ENCODE measurements at regions not wholly inside any gene's neighbourhood (a gene's known extent, or its start where the extent isn't known, plus 50 kb on each side); places are given as distances from the start of the nearest gene placed in this dataset.
"Not testable (repeated sequence)": the region's sequence is repeated elsewhere in the genome, so short reads cannot be mapped to it uniquely, and the experiment has no call there.

GRCh38 chr11:45000918-45001317 is 50.2 kb upstream of the TP53I11 start:
- H3K36me3 Mint-ChIP-seq, result no peaks in the 10 kb centered on the region
- no peaks in the 10 kb centered on the region for H3K4me1 Mint-ChIP-seq
- no peaks in the 10 kb centered on the region for H3K9me3 Mint-ChIP-seq
- no peak overlapping the region for H3K4me3 Mint-ChIP-seq
- H3K27me3 Mint-ChIP-seq, result peaks cover 24% of the 10 kb centered on the region
- H3K27ac Mint-ChIP-seq, result no peak overlapping the region
- CTCF ChIA-PET, result no interaction called here
- DNase-seq, result no peak

- no peak for DNase-seq
- Mint-ChIP-seq H3K9me3 (no peaks in the 10 kb centered on the region), H3K27ac (no peak overlapping the region), H3K36me3 (no peaks in the 10 kb centered on the region), H3K4me3 (no peak overlapping the region), H3K4me1 (no peaks in the 10 kb centered on the region), H3K27me3 (peaks cover 24% of the 10 kb centered on the region)
- CTCF ChIA-PET, result no interaction called here
These were observed 50.9 kb upstream of the TP53I11 start for GRCh38 chr11:45001466-45002165.

- Mint-ChIP-seq H3K36me3 (no peaks in the 10 kb centered on the region), H3K9me3 (no peaks in the 10 kb centered on the region), H3K4me3 (no peak overlapping the region), H3K27me3 (peaks cover 33% of the 10 kb centered on the region), H3K27ac (no peak overlapping the region), H3K4me1 (no peaks in the 10 kb centered on the region)
- no peak for DNase-seq
- CTCF ChIA-PET, result no interaction called here
These were observed 54.4 kb upstream of the TP53I11 start for GRCh38 chr11:45005106-45005505.

- Mint-ChIP-seq H3K4me3 (no peak overlapping the region), H3K9me3 (no peaks in the 10 kb centered on the region), H3K27me3 (peaks cover 21% of the 10 kb centered on the region), H3K4me1 (peaks cover under 1% of the 10 kb centered on the region), H3K27ac (no peak overlapping the region), H3K36me3 (no peaks in the 10 kb centered on the region)
- CTCF ChIA-PET, result no interaction called here
- no peak for DNase-seq
These were observed 56.3 kb upstream of the TP53I11 start for GRCh38 chr11:45007011-45007410.

- peaks cover 11% of the 10 kb centered on the region for H3K36me3 Mint-ChIP-seq
- CTCF ChIA-PET, result interaction anchor here (0.7 to 1.2 kb wide), 2 partner anchors 16 to 80 kb away, joined by 3 read pairs; no protein-coding TSS in a partner anchor
- H3K4me3 Mint-ChIP-seq, DNase-seq, H3K27ac Mint-ChIP-seq: not testable (repeated sequence)
- peaks cover 18% of the 10 kb centered on the region for H3K27me3 Mint-ChIP-seq
- H3K9me3 Mint-ChIP-seq, result peaks cover 29% of the 10 kb centered on the region
- H3K4me1 Mint-ChIP-seq, result peaks cover 17% of the 10 kb centered on the region
These were observed 65.3 kb upstream of the TP53I11 start for GRCh38 chr11:45015983-45016382.

GRCh38 chr11:45016446-45016845 is 65.8 kb upstream of the TP53I11 start:
- not testable (repeated sequence) for H3K27ac Mint-ChIP-seq, DNase-seq, H3K4me3 Mint-ChIP-seq
- H3K27me3 Mint-ChIP-seq, result peaks cover 19% of the 10 kb centered on the region
- H3K4me1 Mint-ChIP-seq, result peaks cover 17% of the 10 kb centered on the region
- peaks cover 11% of the 10 kb centered on the region for H3K36me3 Mint-ChIP-seq
- H3K9me3 Mint-ChIP-seq, result peaks cover 29% of the 10 kb centered on the region
- CTCF ChIA-PET, result interaction anchor here (0.6 to 1.2 kb wide), 5 partner anchors 11 to 308 kb away, joined by 3 to 5 read pairs (median 3); no protein-coding TSS in a partner anchor

GRCh38 chr11:45017329-45017728 is 66.6 kb upstream of the TP53I11 start:
- no peak for DNase-seq
- no peak overlapping the region for H3K4me3 Mint-ChIP-seq
- CTCF ChIA-PET, result interaction anchor here (0.6 to 1.2 kb wide), 2 partner anchors 10 to 307 kb away, joined by 3 to 5 read pairs; no protein-coding TSS in a partner anchor
- H3K4me1 Mint-ChIP-seq, result peaks cover 13% of the 10 kb centered on the region
- no peak overlapping the region for H3K27ac Mint-ChIP-seq
- peaks cover 27% of the 10 kb centered on the region for H3K9me3 Mint-ChIP-seq
- peaks cover 24% of the 10 kb centered on the region for H3K27me3 Mint-ChIP-seq
- H3K36me3 Mint-ChIP-seq, result peaks cover 10% of the 10 kb centered on the region

- H3K36me3 Mint-ChIP-seq, result no peaks in the 10 kb centered on the region
- H3K27ac Mint-ChIP-seq, result no peak overlapping the region
- peaks cover 8% of the 10 kb centered on the region for H3K4me1 Mint-ChIP-seq
- peaks cover 24% of the 10 kb centered on the region for H3K27me3 Mint-ChIP-seq
- CTCF ChIA-PET, result no interaction called here
- no peak overlapping the region for H3K4me3 Mint-ChIP-seq
- DNase-seq, result no peak
- H3K9me3 Mint-ChIP-seq, result peaks cover 4% of the 10 kb centered on the region
These were observed 70.3 kb upstream of the TP53I11 start for GRCh38 chr11:45021001-45021400.

GRCh38 chr11:45021692-45022141 is 71.0 kb upstream of the TP53I11 start:
- H3K27ac Mint-ChIP-seq, result no peak overlapping the region
- no peaks in the 10 kb centered on the region for H3K36me3 Mint-ChIP-seq
- no peaks in the 10 kb centered on the region for H3K9me3 Mint-ChIP-seq
- peaks cover 11% of the 10 kb centered on the region for H3K4me1 Mint-ChIP-seq
- H3K4me3 Mint-ChIP-seq, result no peak overlapping the region
- H3K27me3 Mint-ChIP-seq, result peaks cover 19% of the 10 kb centered on the region
- DNase-seq, result no peak
- CTCF ChIA-PET, result interaction anchor here (1.5 kb wide), 1 partner anchor 93 kb away, joined by 3 read pairs; no protein-coding TSS in a partner anchor

- Mint-ChIP-seq H3K36me3 (no peaks in the 10 kb centered on the region), H3K27ac (no peak overlapping the region), H3K4me3 (no peak overlapping the region), H3K4me1 (peaks cover 11% of the 10 kb centered on the region), H3K27me3 (peaks cover 19% of the 10 kb centered on the region), H3K9me3 (no peaks in the 10 kb centered on the region)
- no peak for DNase-seq
- CTCF ChIA-PET, result interaction anchor here (1.5 kb wide), 1 partner anchor 94 kb away, joined by 3 read pairs; no protein-coding TSS in a partner anchor
These were observed 71.8 kb upstream of the TP53I11 start for GRCh38 chr11:45022294-45023064.

GRCh38 chr11:45023065-45023365 is 72.3 kb upstream of the TP53I11 start:
- Mint-ChIP-seq H3K27ac (no peak overlapping the region), H3K27me3 (peaks cover 19% of the 10 kb centered on the region), H3K9me3 (no peaks in the 10 kb centered on the region), H3K36me3 (no peaks in the 10 kb centered on the region), H3K4me1 (peaks cover 11% of the 10 kb centered on the region), H3K4me3 (no peak overlapping the region)
- no peak for DNase-seq
- CTCF ChIA-PET, result interaction anchor here (1.5 kb wide), 1 partner anchor 95 kb away, joined by 3 read pairs; no protein-coding TSS in a partner anchor

GRCh38 chr11:45024316-45024715 is 73.6 kb upstream of the TP53I11 start:
- Mint-ChIP-seq H3K9me3 (no peaks in the 10 kb centered on the region), H3K27ac (no peak overlapping the region), H3K4me1 (peaks cover 11% of the 10 kb centered on the region), H3K36me3 (no peaks in the 10 kb centered on the region), H3K4me3 (no peak overlapping the region), H3K27me3 (peaks cover 11% of the 10 kb centered on the region)
- DNase-seq, result no peak
- CTCF ChIA-PET, result no interaction called here

- Mint-ChIP-seq H3K27me3 (peaks cover 9% of the 10 kb centered on the region), H3K4me1 (peaks cover 11% of the 10 kb centered on the region), H3K27ac (no peak overlapping the region), H3K36me3 (no peaks in the 10 kb centered on the region), H3K9me3 (no peaks in the 10 kb centered on the region), H3K4me3 (no peak overlapping the region)
- DNase-seq, result no peak
- CTCF ChIA-PET, result interaction anchor here (1.4 kb wide), 1 partner anchor 80 kb away, joined by 7 read pairs; no protein-coding TSS in a partner anchor
These were observed 74.3 kb upstream of the TP53I11 start for GRCh38 chr11:45024846-45025588.

All from activated naive CD4-positive, alpha-beta T cell treated with anti-CD3 and anti-CD28 coated beads, Interleukin-2, amount 10 ng/mL, durations not matched to agents 7 days and 5 days (primary cell).